ENCODE measurements at regions not wholly inside any gene's neighbourhood (a gene's known extent, or its start where the extent isn't known, plus 50 kb on each side); places are given as distances from the start of the nearest gene placed in this dataset.

DNA sequence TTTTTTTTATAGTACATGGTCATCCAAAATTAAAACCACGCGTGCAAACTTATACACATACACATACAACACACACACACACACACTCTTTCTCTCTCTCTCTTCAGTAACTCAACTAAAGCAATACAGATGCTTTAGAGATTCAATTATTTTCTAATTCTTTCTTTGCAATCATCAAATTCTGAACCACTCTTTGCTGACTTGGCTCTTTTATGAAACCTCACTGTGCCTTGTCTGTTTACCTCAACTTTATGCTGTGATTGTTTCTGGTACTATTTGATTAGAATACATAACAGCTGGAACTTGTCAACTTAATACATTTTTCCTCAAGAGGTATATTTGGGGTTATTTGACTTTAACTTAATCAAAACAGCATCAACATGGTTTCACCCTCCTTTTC is 1309.7 kb downstream of the ROBO2 start:
- no peak for TF ChIP-seq CTCF (conservative IDR thresholded peaks at IDR 0.05; ENCODE audit: low read depth, low read length)
- DNase-seq (ENCODE audit: low read depth) = no peak
- no peak overlapping the region for H3K4me3 ChIP-seq (ENCODE audit: low read depth, low read length)

GRCh38 chr3:78351334-78351733 is 1311.4 kb downstream of the ROBO2 start:
- H3K4me3 ChIP-seq (ENCODE audit: low read depth, low read length) = no peak overlapping the region
- peak; percentile 46 for DNase-seq (ENCODE audit: low read depth)
- no peak for TF ChIP-seq CTCF (conservative IDR thresholded peaks at IDR 0.05; ENCODE audit: low read depth, low read length)

DNA sequence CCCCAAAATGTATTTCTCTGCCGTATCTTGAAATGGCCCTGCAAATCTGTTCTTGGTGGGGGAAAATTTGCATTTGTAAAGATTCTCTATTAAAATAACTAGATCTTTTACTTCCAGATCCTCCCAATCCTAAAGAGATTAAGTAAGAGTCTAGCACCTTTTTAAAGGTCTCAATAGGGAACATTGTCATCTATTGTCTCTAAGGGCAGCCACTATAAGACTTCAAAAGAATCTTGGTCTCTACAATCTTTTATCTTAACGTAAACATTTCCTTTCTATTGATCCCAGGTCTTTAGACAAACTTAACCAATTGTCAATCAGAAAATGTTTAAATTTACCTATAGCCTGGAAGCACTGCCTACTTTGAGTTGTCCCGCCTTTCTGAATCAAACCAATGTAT is 1313.3 kb downstream of the ROBO2 start:
- DNase-seq (ENCODE audit: low read depth) = no peak
- no peak overlapping the region for H3K4me3 ChIP-seq (ENCODE audit: low read depth, low read length)
- TF ChIP-seq CTCF (conservative IDR thresholded peaks at IDR 0.05; ENCODE audit: low read depth, low read length) = no peak

DNA sequence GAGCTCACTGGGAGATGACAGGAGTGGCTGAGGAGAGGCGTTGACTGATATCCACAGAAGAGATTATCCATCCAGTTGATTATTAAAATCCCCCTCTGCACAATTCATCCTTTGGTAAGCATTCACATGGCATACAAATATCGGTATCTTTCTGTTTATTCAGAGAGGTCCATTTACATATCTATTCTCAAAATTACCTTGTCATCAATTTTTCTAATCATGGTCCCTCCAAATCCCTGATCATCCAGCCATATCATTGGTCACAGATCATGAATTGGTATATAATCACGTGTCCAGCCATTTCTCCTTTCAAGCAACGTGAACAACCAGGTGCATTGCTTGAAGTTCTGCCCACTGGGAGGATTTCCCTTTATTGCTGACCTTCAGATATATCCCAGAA is 1321.0 kb downstream of the ROBO2 start:
- H3K4me3 ChIP-seq (ENCODE audit: low read depth, low read length) = no peak overlapping the region
- no peak for DNase-seq (ENCODE audit: low read depth)
- no peak for TF ChIP-seq CTCF (conservative IDR thresholded peaks at IDR 0.05; ENCODE audit: low read depth, low read length)

- H3K4me3 ChIP-seq (ENCODE audit: low read depth, low read length) = no peak overlapping the region
- TF ChIP-seq CTCF (conservative IDR thresholded peaks at IDR 0.05; ENCODE audit: low read depth, low read length) = no peak
- no peak for DNase-seq (ENCODE audit: low read depth)
These were observed 1328.9 kb downstream of the ROBO2 start for GRCh38 chr3:78368636-78369345.

DNA sequence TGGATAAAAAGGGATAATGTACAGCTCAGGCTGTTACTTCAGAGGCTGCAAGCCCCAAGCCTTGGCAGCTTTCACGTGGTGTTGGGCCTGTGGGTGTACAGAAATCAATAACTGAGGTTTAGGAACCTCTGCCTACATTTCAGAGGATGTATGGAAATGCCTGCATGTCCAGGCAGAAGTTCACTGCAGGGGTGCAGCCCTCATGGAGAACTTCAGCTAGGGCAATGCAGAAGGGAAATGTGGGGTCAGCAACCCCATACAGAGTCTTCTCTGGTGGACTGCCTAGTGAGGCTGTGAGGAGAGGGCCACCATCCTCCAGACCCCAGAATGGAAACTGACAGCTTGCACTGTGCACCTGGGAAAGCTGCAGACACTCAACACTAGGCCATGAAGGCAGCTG is 1350.3 kb downstream of the ROBO2 start:
- no peak for DNase-seq (ENCODE audit: low read depth)
- TF ChIP-seq CTCF (conservative IDR thresholded peaks at IDR 0.05; ENCODE audit: low read depth, low read length) = no peak
- no peak overlapping the region for H3K4me3 ChIP-seq (ENCODE audit: low read depth, low read length)

DNA sequence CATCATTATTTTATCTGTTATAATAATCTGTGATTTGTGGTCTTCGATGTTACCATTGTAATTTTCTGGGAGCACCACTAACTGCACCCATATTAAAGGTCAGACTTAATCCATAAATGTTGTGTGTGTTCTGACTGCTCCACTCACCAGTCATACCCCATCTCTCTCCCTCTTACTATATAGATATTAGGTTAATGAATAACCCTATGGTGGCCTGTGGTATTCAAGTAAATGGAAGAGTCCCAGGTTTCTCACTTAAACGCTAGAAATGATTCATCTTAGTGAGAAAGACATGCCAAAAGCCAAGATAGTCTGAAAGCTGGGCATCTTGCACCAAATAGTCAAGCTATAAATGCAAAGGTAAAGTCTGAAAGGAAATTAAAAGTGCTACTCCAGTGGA is 1358.5 kb downstream of the ROBO2 start:
- no peak for DNase-seq (ENCODE audit: low read depth)
- TF ChIP-seq CTCF (conservative IDR thresholded peaks at IDR 0.05; ENCODE audit: low read depth, low read length) = no peak
- H3K4me3 ChIP-seq (ENCODE audit: low read depth, low read length) = no peak overlapping the region

All from choroid plexus epithelial cell (primary cell).